NCI-H1436 (cell line): ENCODE measurements at regions not wholly inside any gene's neighbourhood (a gene's known extent, or its start where the extent isn't known, plus 50 kb on each side); places are given as distances from the start of the nearest gene placed in this dataset.

Experiments used
- DNase-seq: peaks from one replicate; lab custom pipeline; 2025; lab: John Stamatoyannopoulos, UW

DNA sequence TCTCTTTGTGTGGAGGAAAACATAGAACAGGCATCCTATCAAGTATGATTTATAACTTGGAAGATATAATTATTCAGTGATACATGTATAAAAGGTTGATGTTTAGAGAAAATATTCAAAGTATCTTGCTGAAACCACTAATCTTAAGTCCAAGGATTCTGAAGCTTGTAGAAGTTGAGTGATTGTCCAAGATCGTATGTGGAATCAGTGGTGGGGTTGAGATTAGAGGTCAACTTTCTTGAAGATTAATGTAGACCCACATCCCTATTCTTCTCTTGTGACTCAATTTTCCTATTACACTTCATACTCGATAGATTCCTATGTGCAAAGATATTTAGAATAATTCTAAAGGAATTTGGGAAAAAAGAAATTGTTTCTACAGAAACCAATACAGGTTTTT lies 1565.9 kb upstream of the ACVR2A start:
- no peak for DNase-seq

- no peak for DNase-seq
These were observed 1573.5 kb upstream of the ACVR2A start for GRCh38 chr2:146271131-146271831.

- DNase-seq, result no peak
These were observed 1574.2 kb upstream of the ACVR2A start for GRCh38 chr2:146270618-146271017.

DNA sequence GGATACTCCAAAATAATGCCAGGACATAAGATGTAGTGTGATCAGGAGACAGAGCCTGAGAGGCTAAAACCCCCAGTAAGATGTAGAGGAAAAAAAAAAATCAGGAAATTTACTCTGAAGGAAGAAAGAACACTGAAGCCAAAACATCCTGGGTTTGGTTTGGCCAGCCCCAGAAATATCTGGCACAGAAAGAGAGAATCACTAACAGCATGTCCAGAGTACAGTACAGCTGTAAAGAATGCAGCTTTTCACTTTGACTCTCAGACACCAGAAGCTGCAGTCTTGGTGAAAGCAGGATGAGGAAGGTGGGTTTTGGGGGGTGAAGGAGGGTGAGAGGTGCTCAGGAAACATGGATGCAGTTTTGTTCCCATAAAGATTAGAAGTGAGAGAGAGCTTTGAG lies 1577.7 kb upstream of the ACVR2A start:
- DNase-seq, result no peak

DNA sequence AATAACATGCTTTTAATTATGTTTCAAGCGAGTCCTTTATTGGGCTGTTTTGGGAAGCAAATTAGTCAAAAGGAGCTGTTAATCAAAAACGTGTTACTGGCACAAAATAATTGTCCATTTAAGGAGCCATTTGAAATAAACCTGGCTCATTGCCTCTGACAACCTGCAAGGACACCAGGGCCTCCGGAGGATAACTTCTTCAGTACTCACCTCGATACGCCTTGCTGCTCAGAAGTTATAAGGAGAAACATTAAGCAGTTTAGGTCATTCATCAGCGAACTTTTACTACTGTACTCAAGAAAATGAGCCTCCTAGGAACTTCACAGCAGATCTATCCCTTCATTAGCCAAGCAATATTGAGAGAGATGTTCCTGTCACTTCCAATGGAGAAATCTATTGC lies 1579.2 kb upstream of the ACVR2A start:
- no peak for DNase-seq

- DNase-seq, result no peak
These were observed 1582.2 kb upstream of the ACVR2A start for GRCh38 chr2:146262606-146263005.

GRCh38 chr2:146260551-146260950 lies 1584.3 kb upstream of the ACVR2A start:
- DNase-seq, result no peak

- DNase-seq, result no peak
These were observed 1585.0 kb upstream of the ACVR2A start for GRCh38 chr2:146259816-146260215.

DNA sequence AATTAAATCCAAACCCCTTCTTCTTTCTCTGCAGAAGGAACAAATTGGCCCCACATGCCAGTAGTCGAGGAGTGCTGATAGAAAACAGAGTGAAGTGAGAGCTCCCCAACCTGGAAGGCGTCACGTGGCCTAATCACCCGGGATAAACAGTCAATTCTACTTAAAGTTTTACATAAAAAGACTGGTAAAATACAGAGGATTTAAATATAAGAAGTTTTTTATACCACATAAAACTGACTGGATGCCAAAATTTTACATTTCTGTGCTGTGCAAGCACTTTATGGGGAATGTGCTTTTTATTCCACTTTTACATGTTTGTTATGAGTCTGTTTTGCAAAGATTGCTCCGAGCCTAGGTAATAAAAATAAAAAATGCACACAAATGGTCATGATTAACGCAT lies 1586.8 kb upstream of the ACVR2A start:
- DNase-seq, result no peak

DNA sequence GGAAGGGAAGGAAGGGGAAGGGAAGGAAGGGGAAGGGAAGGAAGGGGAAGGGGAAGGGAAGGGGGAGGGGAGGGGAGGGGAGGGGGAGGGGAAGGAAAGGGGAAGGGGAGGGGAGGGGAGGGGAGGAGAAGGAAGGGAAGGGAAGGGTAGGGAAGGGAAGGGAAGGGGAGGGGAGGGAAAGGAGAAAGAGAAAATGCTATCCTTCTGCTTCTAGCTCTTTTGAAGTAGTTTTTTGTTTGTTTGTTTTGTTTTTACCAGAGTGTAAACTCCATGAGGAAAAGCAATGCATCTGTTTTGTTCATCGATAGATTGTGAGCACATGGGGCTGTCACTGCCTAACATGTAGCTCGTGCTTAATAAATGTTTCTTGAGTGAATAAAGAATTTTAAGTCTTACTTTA lies 1592.7 kb upstream of the ACVR2A start:
- no peak for DNase-seq

- DNase-seq, result no peak
These were observed 1593.5 kb upstream of the ACVR2A start for GRCh38 chr2:146251328-146251727.

- DNase-seq, result no peak
These were observed 1597.9 kb upstream of the ACVR2A start for GRCh38 chr2:146246736-146247523.

- no peak for DNase-seq
These were observed 1598.7 kb upstream of the ACVR2A start for GRCh38 chr2:146246002-146246735.

DNA sequence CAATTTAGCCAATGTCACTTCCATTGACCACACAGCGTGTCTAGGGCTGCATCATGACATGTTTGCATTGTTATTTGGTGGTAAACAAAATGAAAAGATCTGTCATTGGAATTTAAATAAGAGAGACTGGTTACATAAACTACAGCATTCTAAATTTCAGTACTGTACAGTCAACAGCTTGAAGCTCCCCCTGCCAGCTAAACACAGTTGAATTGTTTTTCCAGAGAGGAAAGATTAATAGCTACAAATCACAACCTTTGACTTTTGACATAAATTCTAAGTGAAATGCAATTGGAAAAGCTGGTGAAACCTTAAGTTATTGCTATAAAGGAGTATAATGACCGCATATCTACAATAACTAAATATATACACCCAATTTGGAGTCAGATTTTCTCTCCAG lies 1600.0 kb upstream of the ACVR2A start:
- DNase-seq, result no peak

- no peak for DNase-seq
These were observed 1600.7 kb upstream of the ACVR2A start for GRCh38 chr2:146244131-146244530.

GRCh38 chr2:146241023-146241422 lies 1603.8 kb upstream of the ACVR2A start:
- DNase-seq, result no peak

- DNase-seq, result no peak
These were observed 1604.4 kb upstream of the ACVR2A start for GRCh38 chr2:146240391-146240790.

GRCh38 chr2:146239392-146240135 lies 1605.3 kb upstream of the ACVR2A start:
- DNase-seq, result no peak

GRCh38 chr2:146238254-146238966 lies 1606.4 kb upstream of the ACVR2A start:
- DNase-seq, result no peak

DNA sequence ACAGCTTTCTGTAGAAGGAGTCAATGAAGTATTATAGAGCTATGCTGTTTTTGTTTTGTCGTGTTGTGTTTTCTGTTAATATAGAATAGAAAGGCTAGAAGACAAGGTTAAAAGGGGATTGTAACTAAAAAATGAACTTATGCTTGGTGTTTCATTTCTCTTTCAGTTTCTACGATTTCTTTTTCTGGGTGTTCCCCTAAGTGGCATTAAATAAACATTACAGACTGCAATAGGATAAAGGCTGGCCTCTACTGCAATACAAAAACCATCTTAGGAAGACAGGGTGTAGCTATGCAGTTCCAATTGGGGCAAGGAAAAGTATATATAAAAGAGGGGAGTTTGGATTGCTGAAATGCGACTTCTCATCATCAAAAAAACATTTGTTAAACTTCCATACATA lies 1609.7 kb upstream of the ACVR2A start:
- DNase-seq, result no peak

DNA sequence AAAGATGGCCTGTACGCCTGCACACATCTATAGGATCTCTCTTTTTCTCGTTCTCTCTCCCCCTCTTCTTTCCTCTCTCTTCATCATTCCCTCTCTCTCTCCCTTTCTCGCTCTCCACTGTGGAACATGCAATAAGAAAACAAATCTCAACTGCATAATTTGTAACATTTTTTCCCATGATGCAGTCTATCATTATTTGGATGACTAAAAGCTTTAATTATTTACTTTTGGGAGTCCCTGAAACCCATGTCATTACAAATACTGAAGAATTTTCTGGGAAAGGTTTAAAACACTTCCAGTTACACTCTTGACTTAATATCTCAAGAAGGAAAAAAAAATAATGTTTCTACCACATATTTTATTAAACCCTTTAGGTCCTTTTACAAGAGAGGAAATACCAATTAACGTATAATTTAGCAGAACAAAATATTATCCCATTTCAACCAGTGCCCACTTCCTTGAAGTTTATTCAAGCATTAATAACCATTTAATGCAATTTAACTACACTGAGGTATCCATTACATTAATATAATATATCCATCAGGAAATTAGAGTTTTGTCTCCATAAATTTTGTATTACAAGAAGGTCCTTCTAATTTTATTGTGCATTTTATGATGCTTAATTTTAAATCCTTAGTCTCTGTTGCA lies 1615.2 kb upstream of the ACVR2A start:
- no peak for DNase-seq
